ENCODE measurements at regions not wholly inside any gene's neighbourhood (a gene's known extent, or its start where the extent isn't known, plus 50 kb on each side); places are given as distances from the start of the nearest gene placed in this dataset.

GRCh38 chr15:61545763-61546162, 316.7 kb upstream of the RORA start:
- H3K27ac Mint-ChIP-seq = no peak overlapping the region

GRCh38 chr15:61541516-61541915, 312.4 kb upstream of the RORA start:
- Mint-ChIP-seq H3K9me3 (no peaks in the 10 kb centered on the region), H3K36me3 (ENCODE audit: low read depth) (no peaks in the 10 kb centered on the region), H3K4me3 (no peak overlapping the region), H3K27ac (no peak overlapping the region), H3K4me1 (ENCODE audit: low read depth) (no peaks in the 10 kb centered on the region), H3K27me3 (peaks cover 5% of the 10 kb centered on the region)
- DNase-seq (no peak), ATAC-seq (no peak)
- no peak for TF ChIP-seq CTCF (IDR thresholded peaks at IDR 0.05)
- intact Hi-C loops (cut with micrococcal nuclease) = no loop called here
- ChIA-PET POLR2A (no interaction called here), CTCF (no interaction called here)

More at GRCh38 chr15:61545763-61546162, 316.7 kb upstream of the RORA start:
- Mint-ChIP-seq H3K36me3 (ENCODE audit: low read depth) (no peaks in the 10 kb centered on the region), H3K4me3 (no peak overlapping the region), H3K27me3 (peaks cover 1% of the 10 kb centered on the region), H3K4me1 (ENCODE audit: low read depth) (no peaks in the 10 kb centered on the region), H3K9me3 (no peaks in the 10 kb centered on the region)
- ATAC-seq (no peak), DNase-seq (no peak)
- TF ChIP-seq CTCF (IDR thresholded peaks at IDR 0.05) = no peak
- ChIA-PET POLR2A (interaction anchor here (0.6 kb wide), 1 partner anchor 159 kb away, joined by 3 read pairs; no protein-coding TSS in a partner anchor), CTCF (no interaction called here)
- intact Hi-C loops (cut with micrococcal nuclease) = no loop called here

- H3K27ac Mint-ChIP-seq = no peak overlapping the region
- TF ChIP-seq CTCF (IDR thresholded peaks at IDR 0.05) = no peak
- CTCF ChIA-PET = no interaction called here
Observed at GRCh38 chr15:61537337-61537736, 308.2 kb upstream of the RORA start.

GRCh38 chr15:61534986-61535385, 305.9 kb upstream of the RORA start:
- DNase-seq (no peak), ATAC-seq (no peak)
- intact Hi-C loops (cut with micrococcal nuclease) = no loop called here
- Mint-ChIP-seq H3K4me3 (no peak overlapping the region), H3K36me3 (ENCODE audit: low read depth) (no peaks in the 10 kb centered on the region), H3K4me1 (ENCODE audit: low read depth) (no peaks in the 10 kb centered on the region), H3K9me3 (no peaks in the 10 kb centered on the region), H3K27ac (no peak overlapping the region), H3K27me3 (peaks cover 11% of the 10 kb centered on the region)
- CTCF ChIA-PET = no interaction called here
- POLR2A ChIA-PET = no interaction called here
- TF ChIP-seq CTCF (IDR thresholded peaks at IDR 0.05) = no peak

More at GRCh38 chr15:61537337-61537736, 308.2 kb upstream of the RORA start:
- DNase-seq (no peak), ATAC-seq (no peak)
- intact Hi-C loops (cut with micrococcal nuclease) = no loop called here
- no peak overlapping the region for H3K4me3 Mint-ChIP-seq
- no peaks in the 10 kb centered on the region for H3K9me3 Mint-ChIP-seq
- no peaks in the 10 kb centered on the region for H3K4me1 Mint-ChIP-seq (ENCODE audit: low read depth)
- H3K27me3 Mint-ChIP-seq = peaks cover 8% of the 10 kb centered on the region
- H3K36me3 Mint-ChIP-seq (ENCODE audit: low read depth) = no peaks in the 10 kb centered on the region
- POLR2A ChIA-PET = interaction anchor here (1.6 kb wide), 1 partner anchor 11 kb away, joined by 4 read pairs; no protein-coding TSS in a partner anchor

- ChIA-PET POLR2A (interaction anchor here (0.7 kb wide), 1 partner anchor 29 kb away, joined by 3 read pairs; no protein-coding TSS in a partner anchor), CTCF (no interaction called here)
- no peak for TF ChIP-seq CTCF (IDR thresholded peaks at IDR 0.05)
- Mint-ChIP-seq H3K36me3 (ENCODE audit: low read depth) (no peaks in the 10 kb centered on the region), H3K27me3 (peaks cover 3% of the 10 kb centered on the region), H3K4me3 (no peak overlapping the region), H3K9me3 (no peaks in the 10 kb centered on the region), H3K27ac (no peak overlapping the region), H3K4me1 (ENCODE audit: low read depth) (no peaks in the 10 kb centered on the region)
- intact Hi-C loops (cut with micrococcal nuclease) = no loop called here
- no peak for ATAC-seq
- DNase-seq = no peak
Observed at GRCh38 chr15:61530769-61531168, 301.7 kb upstream of the RORA start.

All from activated CD8-positive, alpha-beta T cell treated with anti-CD3 and anti-CD28 coated beads for 36 hours (primary cell).